ENCODE measurements at regions not wholly inside any gene's neighbourhood (a gene's known extent, or its start where the extent isn't known, plus 50 kb on each side); places are given as distances from the start of the nearest gene placed in this dataset.
"Not testable (repeated sequence)": the region's sequence is repeated elsewhere in the genome, so short reads cannot be mapped to it uniquely, and the experiment has no call there.

GRCh38 chrX:34341814-34342213, 209.7 kb upstream of the FAM47A start:
- Histone ChIP-seq H3K27me3 (ENCODE audit: control insufficient read depth, insufficient read depth) (no peaks in the 10 kb centered on the region), H3K9me3 (ENCODE audit: control insufficient read depth, low read length) (no peaks in the 10 kb centered on the region), H3K27ac (ENCODE audit: low read length) (no peak overlapping the region), H3K4me3 (ENCODE audit: low read length) (no peak overlapping the region), H3K4me1 (ENCODE audit: control insufficient read depth, insufficient read depth, low read length) (no peaks in the 10 kb centered on the region)
- 66% methylated on average over 4 of the region's 4 CpGs for WGBS
- intact Hi-C loops (cut with DNase I), result no loop called here
- DNase-seq, result no peak
- no peak for ATAC-seq

GRCh38 chrX:34341258-34341657, 209.1 kb upstream of the FAM47A start:
- ATAC-seq (no peak), DNase-seq (no peak)
- no peaks in the 10 kb centered on the region for H3K9me3 ChIP-seq (ENCODE audit: control insufficient read depth, low read length)
- H3K4me1 ChIP-seq (ENCODE audit: control insufficient read depth, insufficient read depth, low read length), result no peaks in the 10 kb centered on the region
- H3K27ac ChIP-seq (ENCODE audit: low read length), result no peak overlapping the region
- no peak overlapping the region for H3K4me3 ChIP-seq (ENCODE audit: low read length)
- no peaks in the 10 kb centered on the region for H3K27me3 ChIP-seq (ENCODE audit: control insufficient read depth, insufficient read depth)
- intact Hi-C loops (cut with DNase I), result no loop called here

GRCh38 chrX:34338046-34338445, 205.9 kb upstream of the FAM47A start:
- Histone ChIP-seq H3K4me3 (ENCODE audit: low read length) (no peak overlapping the region), H3K4me1 (ENCODE audit: control insufficient read depth, insufficient read depth, low read length) (no peaks in the 10 kb centered on the region), H3K9me3 (ENCODE audit: control insufficient read depth, low read length) (no peaks in the 10 kb centered on the region), H3K27me3 (ENCODE audit: control insufficient read depth, insufficient read depth) (no peaks in the 10 kb centered on the region), H3K27ac (ENCODE audit: low read length) (no peak overlapping the region)
- ATAC-seq, result no peak
- intact Hi-C loops (cut with DNase I), result no loop called here
- no peak for DNase-seq

GRCh38 chrX:34335376-34335775, 203.3 kb upstream of the FAM47A start:
- H3K9me3 ChIP-seq (ENCODE audit: control insufficient read depth, low read length); intact Hi-C loops (cut with DNase I); H3K4me1 ChIP-seq (ENCODE audit: control insufficient read depth, insufficient read depth, low read length); ATAC-seq; H3K4me3 ChIP-seq (ENCODE audit: low read length); H3K27ac ChIP-seq (ENCODE audit: low read length); DNase-seq; H3K27me3 ChIP-seq (ENCODE audit: control insufficient read depth, insufficient read depth): not testable (repeated sequence)
- 84% methylated on average over 2 of the region's 2 CpGs for WGBS

- intact Hi-C loops (cut with DNase I), result no loop called here
- DNase-seq (no peak), ATAC-seq (no peak)
- Histone ChIP-seq H3K9me3 (ENCODE audit: control insufficient read depth, low read length) (no peaks in the 10 kb centered on the region), H3K4me3 (ENCODE audit: low read length) (no peak overlapping the region), H3K4me1 (ENCODE audit: control insufficient read depth, insufficient read depth, low read length) (no peaks in the 10 kb centered on the region), H3K27ac (ENCODE audit: low read length) (no peak overlapping the region), H3K27me3 (ENCODE audit: control insufficient read depth, insufficient read depth) (no peaks in the 10 kb centered on the region)
- 41% methylated on average over 2 of the region's 2 CpGs for WGBS
Observed at GRCh38 chrX:34332334-34332733, 200.2 kb upstream of the FAM47A start.

GRCh38 chrX:34325460-34325859, 193.3 kb upstream of the FAM47A start:
- ATAC-seq, result no peak

GRCh38 chrX:34320424-34320823, 188.3 kb upstream of the FAM47A start:
- WGBS, result 91% methylated on average over 16 of the region's 16 CpGs
- intact Hi-C loops (cut with DNase I); H3K27ac ChIP-seq (ENCODE audit: low read length); H3K9me3 ChIP-seq (ENCODE audit: control insufficient read depth, low read length); ATAC-seq; H3K4me1 ChIP-seq (ENCODE audit: control insufficient read depth, insufficient read depth, low read length); H3K4me3 ChIP-seq (ENCODE audit: low read length); H3K27me3 ChIP-seq (ENCODE audit: control insufficient read depth, insufficient read depth): not testable (repeated sequence)
- peak in 1 of 3 donors; percentile 11 for DNase-seq

More at GRCh38 chrX:34325460-34325859, 193.3 kb upstream of the FAM47A start:
- 37% methylated on average over 2 of the region's 2 CpGs for WGBS
- no peaks in the 10 kb centered on the region for H3K9me3 ChIP-seq (ENCODE audit: control insufficient read depth, low read length)
- H3K27me3 ChIP-seq (ENCODE audit: control insufficient read depth, insufficient read depth), result no peaks in the 10 kb centered on the region
- H3K27ac ChIP-seq (ENCODE audit: low read length), result no peak overlapping the region
- H3K4me3 ChIP-seq (ENCODE audit: low read length), result no peak overlapping the region
- no peaks in the 10 kb centered on the region for H3K4me1 ChIP-seq (ENCODE audit: control insufficient read depth, insufficient read depth, low read length)
- intact Hi-C loops (cut with DNase I), result no loop called here
- DNase-seq, result no peak

- no peak for DNase-seq
- WGBS, result 0% methylated on average over 1 of the region's 1 CpG
- no peak for ATAC-seq
- Histone ChIP-seq H3K27ac (ENCODE audit: low read length) (no peak overlapping the region), H3K27me3 (ENCODE audit: control insufficient read depth, insufficient read depth) (no peaks in the 10 kb centered on the region), H3K4me1 (ENCODE audit: control insufficient read depth, insufficient read depth, low read length) (no peaks in the 10 kb centered on the region), H3K9me3 (ENCODE audit: control insufficient read depth, low read length) (no peaks in the 10 kb centered on the region), H3K4me3 (ENCODE audit: low read length) (no peak overlapping the region)
- intact Hi-C loops (cut with DNase I), result loop anchor here in 2 of 4 donors (5.0 to 10.0 kb wide), 2 partner anchors 866 to 869 kb away; no protein-coding TSS in a partner anchor
Observed at GRCh38 chrX:34300871-34301270, 168.8 kb upstream of the FAM47A start.

- Histone ChIP-seq H3K4me3 (ENCODE audit: low read length) (no peak overlapping the region), H3K27ac (ENCODE audit: low read length) (no peak overlapping the region), H3K4me1 (ENCODE audit: control insufficient read depth, insufficient read depth, low read length) (no peaks in the 10 kb centered on the region), H3K9me3 (ENCODE audit: control insufficient read depth, low read length) (no peaks in the 10 kb centered on the region), H3K27me3 (ENCODE audit: control insufficient read depth, insufficient read depth) (no peaks in the 10 kb centered on the region)
- intact Hi-C loops (cut with DNase I), result no loop called here
- ATAC-seq (peak in 1 of 2 donors; percentile 43), DNase-seq (no peak)
- 59% methylated on average over 2 of the region's 2 CpGs for WGBS
Observed at GRCh38 chrX:34299451-34299967, 167.4 kb upstream of the FAM47A start.

GRCh38 chrX:34294665-34295064, 162.6 kb upstream of the FAM47A start:
- no peaks in the 10 kb centered on the region for H3K27me3 ChIP-seq (ENCODE audit: control insufficient read depth, insufficient read depth)
- intact Hi-C loops (cut with DNase I), result no loop called here
- WGBS, result 94% methylated on average over 6 of the region's 6 CpGs

GRCh38 chrX:34288782-34289181, 156.7 kb upstream of the FAM47A start:
- H3K9me3 ChIP-seq (ENCODE audit: control insufficient read depth, low read length), result no peaks in the 10 kb centered on the region
- intact Hi-C loops (cut with DNase I), result no loop called here
- 8% methylated on average over 2 of the region's 2 CpGs for WGBS
- no peaks in the 10 kb centered on the region for H3K27me3 ChIP-seq (ENCODE audit: control insufficient read depth, insufficient read depth)
- DNase-seq (no peak), ATAC-seq (peak in 1 of 2 donors; percentile 55)
- no peak overlapping the region for H3K27ac ChIP-seq (ENCODE audit: low read length)
- H3K4me3 ChIP-seq (ENCODE audit: low read length), result no peak overlapping the region
- no peaks in the 10 kb centered on the region for H3K4me1 ChIP-seq (ENCODE audit: control insufficient read depth, insufficient read depth, low read length)

More at GRCh38 chrX:34294665-34295064, 162.6 kb upstream of the FAM47A start:
- no peaks in the 10 kb centered on the region for H3K9me3 ChIP-seq (ENCODE audit: control insufficient read depth, low read length)
- no peaks in the 10 kb centered on the region for H3K4me1 ChIP-seq (ENCODE audit: control insufficient read depth, insufficient read depth, low read length)
- DNase-seq (no peak), ATAC-seq (no peak)
- H3K27ac ChIP-seq (ENCODE audit: low read length), result no peak overlapping the region
- no peak overlapping the region for H3K4me3 ChIP-seq (ENCODE audit: low read length)
